ENCODE measurements at regions not wholly inside any gene's neighbourhood (a gene's known extent, or its start where the extent isn't known, plus 50 kb on each side); places are given as distances from the start of the nearest gene placed in this dataset.

GRCh38 chr9:99389087-99390033, 167.3 kb downstream of the SEC61B start:
- POLR2A ChIA-PET, result no interaction called here
- no peak for DNase-seq (ENCODE audit: extremely low spot score)
- no peak for TF ChIP-seq CTCF (IDR thresholded peaks at IDR 0.05; ENCODE audit: control extremely low read depth, extremely low read depth, low read depth, missing control alignments)
- CTCF ChIA-PET, result interaction anchor here (2.0 kb wide), 1 partner anchor 16 kb away, joined by 6 read pairs; no protein-coding TSS in a partner anchor

- no peak for DNase-seq (ENCODE audit: extremely low spot score)
- CTCF ChIA-PET, result no interaction called here
- POLR2A ChIA-PET, result no interaction called here
- TF ChIP-seq CTCF (IDR thresholded peaks at IDR 0.05; ENCODE audit: control extremely low read depth, extremely low read depth, low read depth, missing control alignments), result no peak
Observed at GRCh38 chr9:99391937-99392594, 170.0 kb downstream of the SEC61B start.

GRCh38 chr9:99392986-99393385, 170.9 kb downstream of the SEC61B start:
- ChIA-PET POLR2A (no interaction called here), CTCF (no interaction called here)
- no peak for TF ChIP-seq CTCF (IDR thresholded peaks at IDR 0.05; ENCODE audit: control extremely low read depth, extremely low read depth, low read depth, missing control alignments)
- DNase-seq (ENCODE audit: extremely low spot score), result no peak

GRCh38 chr9:99393993-99394392, 171.9 kb downstream of the SEC61B start:
- no peak for TF ChIP-seq CTCF (IDR thresholded peaks at IDR 0.05; ENCODE audit: control extremely low read depth, extremely low read depth, low read depth, missing control alignments)
- no peak for DNase-seq (ENCODE audit: extremely low spot score)
- ChIA-PET POLR2A (no interaction called here), CTCF (no interaction called here)

- ChIA-PET POLR2A (no interaction called here), CTCF (no interaction called here)
- DNase-seq (ENCODE audit: extremely low spot score), result no peak
- TF ChIP-seq CTCF (IDR thresholded peaks at IDR 0.05; ENCODE audit: control extremely low read depth, extremely low read depth, low read depth, missing control alignments), result no peak
Observed at GRCh38 chr9:99398241-99398640, 176.2 kb downstream of the SEC61B start.

GRCh38 chr9:99399474-99399873, 177.4 kb downstream of the SEC61B start:
- DNase-seq (ENCODE audit: extremely low spot score), result no peak
- ChIA-PET POLR2A (no interaction called here), CTCF (no interaction called here)
- TF ChIP-seq CTCF (IDR thresholded peaks at IDR 0.05; ENCODE audit: control extremely low read depth, extremely low read depth, low read depth, missing control alignments), result no peak
